LNCAP (cell line): ENCODE measurements at regions not wholly inside any gene's neighbourhood (a gene's known extent, or its start where the extent isn't known, plus 50 kb on each side); places are given as distances from the start of the nearest gene placed in this dataset.

Experiments
- TF ChIP-seq, protein P1 (sequence below): fragments of 450-650 bp; IDR thresholded peaks from 2 replicates; pipeline ENCODE4 v1.5.1; 2017; ENCODE audit warnings: mild to moderate bottlenecking

DNA sequence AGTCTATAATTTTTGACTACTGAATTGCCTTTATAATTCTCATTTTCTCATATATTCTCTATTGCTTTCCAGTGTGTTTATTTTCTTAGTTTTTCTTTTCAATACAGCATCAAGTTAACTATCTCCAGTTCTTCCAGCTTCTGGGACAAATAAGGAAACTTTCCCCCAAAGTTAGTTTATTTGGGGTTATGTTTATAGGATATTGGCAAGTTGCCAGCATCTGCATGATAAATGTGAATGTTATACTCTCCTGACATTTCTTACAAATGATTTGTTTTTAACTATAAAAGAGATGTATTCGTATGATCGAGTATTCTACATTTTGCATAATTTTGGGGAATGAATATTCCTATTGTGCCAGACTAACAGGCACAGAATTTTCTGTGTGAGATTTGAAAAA, 140.6 kb upstream of the KCNJ3 start:
- TF ChIP-seq, protein P1, sequence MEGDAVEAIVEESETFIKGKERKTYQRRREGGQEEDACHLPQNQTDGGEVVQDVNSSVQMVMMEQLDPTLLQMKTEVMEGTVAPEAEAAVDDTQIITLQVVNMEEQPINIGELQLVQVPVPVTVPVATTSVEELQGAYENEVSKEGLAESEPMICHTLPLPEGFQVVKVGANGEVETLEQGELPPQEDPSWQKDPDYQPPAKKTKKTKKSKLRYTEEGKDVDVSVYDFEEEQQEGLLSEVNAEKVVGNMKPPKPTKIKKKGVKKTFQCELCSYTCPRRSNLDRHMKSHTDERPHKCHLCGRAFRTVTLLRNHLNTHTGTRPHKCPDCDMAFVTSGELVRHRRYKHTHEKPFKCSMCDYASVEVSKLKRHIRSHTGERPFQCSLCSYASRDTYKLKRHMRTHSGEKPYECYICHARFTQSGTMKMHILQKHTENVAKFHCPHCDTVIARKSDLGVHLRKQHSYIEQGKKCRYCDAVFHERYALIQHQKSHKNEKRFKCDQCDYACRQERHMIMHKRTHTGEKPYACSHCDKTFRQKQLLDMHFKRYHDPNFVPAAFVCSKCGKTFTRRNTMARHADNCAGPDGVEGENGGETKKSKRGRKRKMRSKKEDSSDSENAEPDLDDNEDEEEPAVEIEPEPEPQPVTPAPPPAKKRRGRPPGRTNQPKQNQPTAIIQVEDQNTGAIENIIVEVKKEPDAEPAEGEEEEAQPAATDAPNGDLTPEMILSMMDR, result no peak

DNA sequence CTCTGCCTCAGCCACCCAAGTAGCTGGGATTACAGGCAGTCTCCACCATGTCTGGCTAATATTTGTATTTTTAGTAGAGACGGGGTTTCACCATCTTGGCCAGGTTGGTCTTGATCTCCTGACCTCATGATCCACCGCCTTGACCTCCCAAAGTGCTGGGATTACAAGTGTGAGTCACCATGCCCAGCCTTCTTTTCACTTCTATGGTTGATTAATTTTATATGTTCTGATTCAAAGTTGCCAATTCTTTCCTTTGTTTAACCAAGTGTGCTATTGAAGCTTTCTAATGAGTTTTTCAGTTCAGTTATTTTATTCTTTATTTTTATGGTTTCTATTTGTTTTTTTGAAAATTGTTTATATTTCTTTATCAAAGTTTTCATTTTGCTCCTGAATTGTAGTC, 133.1 kb upstream of the KCNJ3 start:
- TF ChIP-seq, protein P1, result no peak

DNA sequence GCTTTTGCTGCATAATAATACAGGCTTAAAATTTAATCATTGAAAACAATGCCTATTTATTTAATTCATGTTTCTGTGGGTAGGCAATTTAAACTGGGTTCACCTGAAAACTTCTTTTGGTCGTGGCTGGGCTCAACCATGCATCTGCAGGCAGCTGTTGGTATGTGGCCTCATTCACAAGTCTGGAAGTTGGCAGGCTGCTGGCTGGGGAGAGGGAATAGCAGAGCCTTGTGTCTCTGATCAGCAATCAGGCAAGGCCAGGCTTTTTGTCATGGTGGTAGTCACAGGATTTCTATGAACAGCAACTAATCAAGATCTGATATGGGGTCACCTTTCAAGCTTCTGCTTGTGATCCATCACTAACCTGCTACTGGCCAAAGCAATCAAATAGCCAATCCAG, 130.1 kb upstream of the KCNJ3 start:
- TF ChIP-seq, protein P1, result no peak

DNA sequence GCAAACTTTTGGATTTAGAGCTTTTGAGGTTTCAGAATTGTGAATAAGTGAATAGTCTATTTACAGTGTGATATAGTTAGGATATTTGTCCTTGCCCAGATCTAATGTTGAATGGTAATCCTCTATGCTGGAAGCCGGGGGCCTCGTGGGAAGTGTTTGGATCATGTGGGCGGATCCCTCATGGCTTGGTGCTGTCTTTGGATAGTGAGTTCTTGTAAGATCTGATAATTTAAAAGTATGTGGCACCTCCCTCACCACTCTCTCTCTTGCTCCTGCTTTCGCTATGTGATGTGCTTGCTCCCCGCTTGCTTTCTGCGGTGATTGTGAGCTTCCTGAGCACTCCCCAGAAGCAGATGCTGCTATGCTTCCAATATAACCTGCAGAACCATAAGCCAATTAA, 128.0 kb upstream of the KCNJ3 start:
- TF ChIP-seq, protein P1, result no peak

DNA sequence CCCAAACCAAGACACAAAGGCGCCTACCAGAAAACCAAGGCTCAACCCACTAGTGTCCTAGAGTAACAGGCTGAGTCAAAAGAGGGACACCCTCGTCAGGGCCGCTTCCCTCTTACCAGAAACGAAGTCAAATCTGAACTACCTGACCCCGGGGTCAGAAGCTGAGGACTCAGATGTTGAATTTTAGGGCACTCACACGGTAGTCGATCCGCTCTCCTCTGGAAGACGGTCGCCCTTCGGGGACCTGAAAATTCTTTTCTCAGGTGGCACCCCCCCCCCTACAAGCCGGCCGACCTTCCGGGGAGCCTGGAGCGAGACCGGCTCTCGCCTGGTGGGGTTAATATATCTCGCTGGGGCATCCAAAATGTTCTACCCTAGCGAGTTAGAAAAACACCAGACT, 121.1 kb upstream of the KCNJ3 start:
- TF ChIP-seq, protein P1, result no peak

DNA sequence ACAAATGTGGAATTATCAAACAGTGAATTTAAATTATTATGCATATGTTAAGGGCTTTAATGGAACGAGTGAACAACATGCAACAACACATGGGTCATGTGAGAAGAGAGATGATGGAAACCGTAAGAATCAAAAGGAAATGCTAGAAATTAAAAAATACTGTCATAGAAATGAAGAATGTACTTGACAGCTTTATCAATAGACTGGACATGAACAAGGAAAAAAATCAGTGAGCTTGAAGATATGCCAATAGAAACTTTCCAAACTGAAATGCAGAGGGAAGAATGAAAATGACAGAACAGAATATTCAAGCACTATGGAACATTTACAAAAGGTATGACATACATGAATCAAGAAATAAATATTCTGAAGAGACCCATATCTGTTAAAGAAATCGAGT, 117.7 kb upstream of the KCNJ3 start:
- TF ChIP-seq, protein P1, result no peak

DNA sequence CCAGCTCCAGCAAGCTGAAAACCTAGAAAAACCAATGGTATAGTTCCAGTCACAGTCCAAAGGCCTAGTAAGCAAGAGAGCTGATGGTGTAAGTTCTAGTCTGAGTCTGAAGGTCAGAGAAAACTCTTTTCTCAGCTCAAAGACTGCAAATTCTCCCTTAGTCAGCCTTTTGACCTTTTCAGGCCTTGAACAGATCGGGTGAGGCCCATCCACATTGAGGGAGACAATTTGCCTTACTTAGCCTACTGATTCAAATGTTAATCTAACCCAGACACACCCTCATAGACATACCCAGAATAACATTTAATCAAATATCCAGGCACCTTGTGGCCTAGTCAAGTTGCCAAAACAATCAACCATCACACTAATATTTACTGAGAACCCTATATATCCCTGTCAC, 110.8 kb upstream of the KCNJ3 start:
- TF ChIP-seq, protein P1, result no peak

DNA sequence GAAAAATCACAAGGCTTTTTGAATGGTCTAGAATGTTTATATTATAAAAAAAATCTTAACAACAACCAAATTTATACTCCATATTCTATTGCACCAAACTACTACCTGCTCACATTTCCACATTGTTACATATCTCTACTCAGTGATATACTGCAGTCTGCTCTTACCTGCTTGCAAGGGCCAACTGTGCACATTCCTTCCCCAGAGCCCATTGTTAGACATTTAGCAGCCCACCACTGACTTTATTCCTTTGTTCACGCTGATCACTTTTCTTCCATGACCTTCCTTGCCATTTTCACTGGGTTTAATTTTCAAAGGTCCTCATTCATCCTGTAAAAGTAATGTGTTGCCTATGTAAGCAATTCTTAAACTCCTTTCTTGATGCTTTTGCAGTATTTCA, 109.7 kb upstream of the KCNJ3 start:
- TF ChIP-seq, protein P1, result no peak
